ENCODE measurements at regions not wholly inside any gene's neighbourhood (a gene's known extent, or its start where the extent isn't known, plus 50 kb on each side); places are given as distances from the start of the nearest gene placed in this dataset.

DNA sequence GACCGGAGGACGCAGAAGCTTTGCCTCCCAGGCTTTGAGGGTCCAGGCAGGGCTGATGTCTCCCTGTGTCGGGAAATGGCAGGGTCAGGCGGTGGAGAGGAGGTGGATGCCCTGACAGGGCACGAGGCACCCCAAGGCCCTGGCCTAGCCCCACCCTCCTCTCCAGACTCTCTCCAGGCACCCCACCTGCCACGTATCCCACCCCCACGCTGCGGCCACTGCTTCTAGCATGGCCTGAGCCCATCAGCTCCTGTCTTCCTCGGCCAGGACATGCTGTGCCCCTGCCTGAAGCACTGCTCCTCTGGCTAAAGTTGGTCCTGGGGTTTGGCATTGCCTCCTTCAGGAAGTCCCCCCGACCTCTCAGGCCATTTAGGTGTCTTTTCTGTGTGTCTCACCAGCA, 64.2 kb upstream of the RXRA start:
- no peak for DNase-seq (ENCODE audit: low read depth)
- TF ChIP-seq, protein P1, sequence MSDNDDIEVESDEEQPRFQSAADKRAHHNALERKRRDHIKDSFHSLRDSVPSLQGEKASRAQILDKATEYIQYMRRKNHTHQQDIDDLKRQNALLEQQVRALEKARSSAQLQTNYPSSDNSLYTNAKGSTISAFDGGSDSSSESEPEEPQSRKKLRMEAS (IDR thresholded peaks at IDR 0.05; ENCODE audit: low read depth, low read length), result no peak
- TF ChIP-seq, protein P2, sequence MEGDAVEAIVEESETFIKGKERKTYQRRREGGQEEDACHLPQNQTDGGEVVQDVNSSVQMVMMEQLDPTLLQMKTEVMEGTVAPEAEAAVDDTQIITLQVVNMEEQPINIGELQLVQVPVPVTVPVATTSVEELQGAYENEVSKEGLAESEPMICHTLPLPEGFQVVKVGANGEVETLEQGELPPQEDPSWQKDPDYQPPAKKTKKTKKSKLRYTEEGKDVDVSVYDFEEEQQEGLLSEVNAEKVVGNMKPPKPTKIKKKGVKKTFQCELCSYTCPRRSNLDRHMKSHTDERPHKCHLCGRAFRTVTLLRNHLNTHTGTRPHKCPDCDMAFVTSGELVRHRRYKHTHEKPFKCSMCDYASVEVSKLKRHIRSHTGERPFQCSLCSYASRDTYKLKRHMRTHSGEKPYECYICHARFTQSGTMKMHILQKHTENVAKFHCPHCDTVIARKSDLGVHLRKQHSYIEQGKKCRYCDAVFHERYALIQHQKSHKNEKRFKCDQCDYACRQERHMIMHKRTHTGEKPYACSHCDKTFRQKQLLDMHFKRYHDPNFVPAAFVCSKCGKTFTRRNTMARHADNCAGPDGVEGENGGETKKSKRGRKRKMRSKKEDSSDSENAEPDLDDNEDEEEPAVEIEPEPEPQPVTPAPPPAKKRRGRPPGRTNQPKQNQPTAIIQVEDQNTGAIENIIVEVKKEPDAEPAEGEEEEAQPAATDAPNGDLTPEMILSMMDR (IDR thresholded peaks at IDR 0.05; ENCODE audit: low read depth, low read length), result no peak
- no peak for TF ChIP-seq POLR2A (IDR thresholded peaks at IDR 0.05; ENCODE audit: extremely low read depth, insufficient read length)
- no peak for TF ChIP-seq MYC (IDR thresholded peaks at IDR 0.05; ENCODE audit: low read depth, low read length)
- H3K4me3 ChIP-seq (ENCODE audit: low read depth, low read length), result no peak overlapping the region

DNA sequence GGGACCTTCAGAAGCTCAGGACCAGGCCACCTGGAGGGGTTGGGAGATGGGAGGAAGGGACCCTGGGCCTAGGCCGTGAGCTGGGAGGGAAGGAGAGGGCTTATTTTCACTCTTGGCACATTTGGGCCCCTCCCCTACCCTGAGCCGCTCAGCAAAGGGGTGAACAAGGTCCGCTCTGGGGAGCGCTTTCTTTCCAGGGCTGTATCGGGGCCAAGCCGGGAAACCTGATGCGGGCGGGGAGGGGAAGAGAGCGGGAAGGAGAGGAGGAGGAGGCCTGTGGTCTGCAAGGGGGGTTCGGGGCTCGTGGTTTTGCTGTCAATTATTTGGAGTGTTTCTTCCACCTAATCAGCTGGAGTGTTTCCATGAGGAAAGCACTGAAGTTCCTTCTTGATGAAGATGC, 62.7 kb upstream of the RXRA start:
- no peak for DNase-seq (ENCODE audit: low read depth)
- H3K4me3 ChIP-seq (ENCODE audit: low read depth, low read length), result no peak overlapping the region
- TF ChIP-seq, protein P1 (IDR thresholded peaks at IDR 0.05; ENCODE audit: low read depth, low read length), result no peak

DNA sequence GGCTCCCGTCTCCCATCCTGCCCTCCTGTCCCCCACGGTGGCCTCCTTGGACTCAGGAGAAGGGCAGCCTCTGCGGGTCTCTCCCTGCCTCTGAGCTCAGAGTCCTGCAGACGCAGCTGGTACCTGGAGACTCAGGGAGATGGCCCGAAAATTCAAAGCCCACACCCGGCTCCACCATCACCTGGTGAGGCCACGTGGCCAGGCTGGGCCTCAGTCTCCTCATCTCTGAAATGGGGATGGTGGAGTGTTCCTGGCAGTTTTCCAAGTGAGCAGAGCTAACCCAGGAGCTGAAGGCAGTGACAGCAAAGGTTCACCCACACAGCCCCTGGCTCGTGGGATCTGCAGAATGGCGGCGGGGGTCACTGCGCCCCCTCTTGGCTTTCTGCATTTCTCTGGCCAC, 62.1 kb upstream of the RXRA start:
- TF ChIP-seq POLR2A (IDR thresholded peaks at IDR 0.05; ENCODE audit: extremely low read depth, insufficient read length) (no peak), MYC (IDR thresholded peaks at IDR 0.05; ENCODE audit: low read depth, low read length) (no peak)
- TF ChIP-seq, protein P2 (IDR thresholded peaks at IDR 0.05; ENCODE audit: low read depth, low read length), result no peak
- TF ChIP-seq, protein P1 (IDR thresholded peaks at IDR 0.05; ENCODE audit: low read depth, low read length), result no peak

DNA sequence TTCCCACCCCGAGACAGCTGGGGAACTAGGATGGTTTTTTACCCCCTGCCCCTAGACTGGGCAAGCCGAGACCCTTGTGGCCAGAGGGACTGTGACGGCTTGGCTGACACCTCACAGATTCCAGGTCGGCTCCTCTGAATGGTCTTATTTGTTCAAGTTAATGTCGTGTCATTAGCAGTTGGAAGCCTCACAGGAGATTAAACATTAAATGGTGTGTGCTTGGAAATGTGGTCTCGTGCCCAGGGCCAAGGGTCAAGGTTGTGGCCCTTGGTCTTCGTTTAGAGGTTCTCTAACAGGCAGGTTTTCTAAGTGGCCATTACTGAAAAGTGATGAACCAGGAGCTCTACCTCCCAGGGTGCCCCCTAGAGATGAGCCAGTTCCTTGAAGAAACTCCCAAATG, 61.2 kb upstream of the RXRA start:
- no peak for DNase-seq (ENCODE audit: low read depth)
- no peak for TF ChIP-seq POLR2A (IDR thresholded peaks at IDR 0.05; ENCODE audit: extremely low read depth, insufficient read length)
- TF ChIP-seq, protein P2 (IDR thresholded peaks at IDR 0.05; ENCODE audit: low read depth, low read length), result no peak
- H3K4me3 ChIP-seq (ENCODE audit: low read depth, low read length), result no peak overlapping the region

More for the DNA sequence above, 62.1 kb upstream of the RXRA start:
- no peak for DNase-seq (ENCODE audit: low read depth)
- no peak overlapping the region for H3K4me3 ChIP-seq (ENCODE audit: low read depth, low read length)

DNA sequence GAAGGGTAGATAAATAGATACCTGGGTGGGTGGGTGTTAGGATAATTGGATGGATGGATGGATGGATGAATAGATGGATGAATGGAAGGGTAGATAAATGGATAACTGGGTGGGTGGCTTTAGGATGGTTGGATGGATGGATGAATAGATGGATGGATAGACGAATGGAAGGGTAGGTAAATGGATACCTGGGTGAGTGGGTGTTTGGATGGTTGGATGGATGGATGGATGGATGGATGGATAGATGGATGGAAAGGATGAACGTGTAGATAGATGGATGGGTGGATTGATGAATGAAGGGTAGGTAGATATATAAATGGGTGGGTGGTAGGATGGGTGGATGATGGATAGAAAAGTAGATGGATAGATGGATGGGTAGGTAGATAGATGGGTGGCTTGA, 59.8 kb upstream of the RXRA start:
- DNase-seq (ENCODE audit: low read depth), result no peak
- TF ChIP-seq MYC (IDR thresholded peaks at IDR 0.05; ENCODE audit: low read depth, low read length) (no peak), POLR2A (IDR thresholded peaks at IDR 0.05; ENCODE audit: extremely low read depth, insufficient read length) (no peak)
- TF ChIP-seq, protein P2 (IDR thresholded peaks at IDR 0.05; ENCODE audit: low read depth, low read length), result no peak
- TF ChIP-seq, protein P1 (IDR thresholded peaks at IDR 0.05; ENCODE audit: low read depth, low read length), result no peak
- no peak overlapping the region for H3K4me3 ChIP-seq (ENCODE audit: low read depth, low read length)

DNA sequence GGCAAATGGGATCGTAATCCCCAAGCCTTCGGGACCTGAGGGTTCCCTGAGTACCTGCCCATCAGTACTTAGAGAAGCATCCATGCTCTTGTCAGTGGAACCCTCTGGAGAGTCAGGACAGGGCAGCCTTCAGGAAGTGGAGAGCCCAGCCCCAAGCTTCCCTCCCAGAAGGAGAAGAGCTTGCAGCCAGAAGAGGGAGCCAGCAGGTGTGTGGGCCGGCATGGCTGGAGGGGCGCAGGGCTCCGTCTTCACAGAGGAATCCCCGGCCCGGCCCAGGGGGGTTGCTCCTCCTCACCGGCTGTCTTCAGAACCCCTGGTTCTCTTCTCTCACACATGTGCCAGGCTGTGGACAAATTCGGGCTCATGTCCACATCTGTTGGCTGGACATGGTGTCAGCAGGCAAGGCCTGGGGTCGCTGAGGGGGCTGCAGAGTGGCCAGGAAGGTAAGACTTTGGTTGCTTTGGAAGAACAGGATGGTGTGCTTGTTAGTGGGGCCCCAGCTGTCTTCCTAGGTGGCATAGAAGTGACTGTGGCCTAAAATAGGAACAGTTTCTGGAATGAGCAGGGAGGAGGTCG, 58.9 kb upstream of the RXRA start:
- H3K4me3 ChIP-seq (ENCODE audit: low read depth, low read length), result no peak overlapping the region
- TF ChIP-seq POLR2A (IDR thresholded peaks at IDR 0.05; ENCODE audit: extremely low read depth, insufficient read length), result no peak
- TF ChIP-seq, protein P2 (IDR thresholded peaks at IDR 0.05; ENCODE audit: low read depth, low read length), result no peak
- no peak for TF ChIP-seq MYC (IDR thresholded peaks at IDR 0.05; ENCODE audit: low read depth, low read length)
- TF ChIP-seq, protein P1 (IDR thresholded peaks at IDR 0.05; ENCODE audit: low read depth, low read length), result no peak
- DNase-seq (ENCODE audit: low read depth), result peak; percentile 45
